ENCODE measurements at regions not wholly inside any gene's neighbourhood (a gene's known extent, or its start where the extent isn't known, plus 50 kb on each side); places are given as distances from the start of the nearest gene placed in this dataset.

DNA sequence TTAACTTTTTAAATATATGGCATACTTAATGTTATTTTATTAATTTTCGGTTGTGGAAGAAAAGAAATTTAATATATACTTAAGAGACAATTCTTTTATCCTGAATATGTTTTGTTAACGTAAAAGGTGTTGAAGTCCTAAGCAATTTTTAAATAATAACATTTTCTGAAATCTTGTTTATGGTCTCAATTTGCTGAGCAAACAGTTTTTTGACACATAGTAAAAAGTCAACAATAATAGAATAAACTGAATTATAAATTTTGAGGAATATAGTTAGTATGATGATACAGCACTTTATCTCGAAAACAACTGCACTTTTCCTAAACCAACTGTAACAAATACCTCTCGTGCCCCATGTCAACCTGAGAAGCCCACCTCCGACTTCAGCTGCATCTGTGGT, 229.8 kb upstream of the TARS1 start:
- H3K27me3 ChIP-seq (ENCODE audit: insufficient read depth, low read length): no peaks in the 10 kb centered on the region
- H3K9me3 Mint-ChIP-seq (ENCODE audit: unreplicated experiment): no peaks in the 10 kb centered on the region
- H3K4me1 Mint-ChIP-seq (ENCODE audit: low read depth, unreplicated experiment): no peaks in the 10 kb centered on the region
- H3K36me3 Mint-ChIP-seq (ENCODE audit: low read depth, unreplicated experiment): no peaks in the 10 kb centered on the region
- H3K4me3 Mint-ChIP-seq (ENCODE audit: unreplicated experiment): no peak overlapping the region
- H3K36me3 ChIP-seq (ENCODE audit: insufficient read depth, low read length): no peaks in the 10 kb centered on the region
- no peak overlapping the region for H3K4me2 ChIP-seq (ENCODE audit: low read length)
- no peaks in the 10 kb centered on the region for H3K4me1 ChIP-seq (ENCODE audit: insufficient read depth, low read length)
- TF ChIP-seq EZH2 (IDR thresholded peaks at IDR 0.05; ENCODE audit: insufficient read depth, low read length): no peak
- TF ChIP-seq, protein P1, sequence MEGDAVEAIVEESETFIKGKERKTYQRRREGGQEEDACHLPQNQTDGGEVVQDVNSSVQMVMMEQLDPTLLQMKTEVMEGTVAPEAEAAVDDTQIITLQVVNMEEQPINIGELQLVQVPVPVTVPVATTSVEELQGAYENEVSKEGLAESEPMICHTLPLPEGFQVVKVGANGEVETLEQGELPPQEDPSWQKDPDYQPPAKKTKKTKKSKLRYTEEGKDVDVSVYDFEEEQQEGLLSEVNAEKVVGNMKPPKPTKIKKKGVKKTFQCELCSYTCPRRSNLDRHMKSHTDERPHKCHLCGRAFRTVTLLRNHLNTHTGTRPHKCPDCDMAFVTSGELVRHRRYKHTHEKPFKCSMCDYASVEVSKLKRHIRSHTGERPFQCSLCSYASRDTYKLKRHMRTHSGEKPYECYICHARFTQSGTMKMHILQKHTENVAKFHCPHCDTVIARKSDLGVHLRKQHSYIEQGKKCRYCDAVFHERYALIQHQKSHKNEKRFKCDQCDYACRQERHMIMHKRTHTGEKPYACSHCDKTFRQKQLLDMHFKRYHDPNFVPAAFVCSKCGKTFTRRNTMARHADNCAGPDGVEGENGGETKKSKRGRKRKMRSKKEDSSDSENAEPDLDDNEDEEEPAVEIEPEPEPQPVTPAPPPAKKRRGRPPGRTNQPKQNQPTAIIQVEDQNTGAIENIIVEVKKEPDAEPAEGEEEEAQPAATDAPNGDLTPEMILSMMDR (IDR thresholded peaks at IDR 0.05; ENCODE audit: insufficient read depth, low read depth, low read length): no peak
- no peaks in the 10 kb centered on the region for H3K79me2 ChIP-seq (ENCODE audit: insufficient read depth, low read length)
- no peak overlapping the region for H2AFZ ChIP-seq (ENCODE audit: low read depth, low read length)
- no peak overlapping the region for H3K9ac ChIP-seq (ENCODE audit: low read length)
- no peak overlapping the region for H3K4me3 ChIP-seq (ENCODE audit: insufficient read depth, low read depth, low read length)
- no peak overlapping the region for H3K27ac ChIP-seq (ENCODE audit: low read depth, low read length)
- H3K9me3 ChIP-seq (ENCODE audit: insufficient read depth, low read depth, low read length): no peaks in the 10 kb centered on the region
- DNase-seq (ENCODE audit: low read depth) (no peak), FAIRE-seq (no peak)
- H3K27me3 Mint-ChIP-seq (ENCODE audit: low read depth, unreplicated experiment): no peaks in the 10 kb centered on the region
- H3K27ac Mint-ChIP-seq (ENCODE audit: unreplicated experiment): no peak overlapping the region
- H4K20me1 ChIP-seq (ENCODE audit: insufficient read depth, low read length): no peaks in the 10 kb centered on the region

DNA sequence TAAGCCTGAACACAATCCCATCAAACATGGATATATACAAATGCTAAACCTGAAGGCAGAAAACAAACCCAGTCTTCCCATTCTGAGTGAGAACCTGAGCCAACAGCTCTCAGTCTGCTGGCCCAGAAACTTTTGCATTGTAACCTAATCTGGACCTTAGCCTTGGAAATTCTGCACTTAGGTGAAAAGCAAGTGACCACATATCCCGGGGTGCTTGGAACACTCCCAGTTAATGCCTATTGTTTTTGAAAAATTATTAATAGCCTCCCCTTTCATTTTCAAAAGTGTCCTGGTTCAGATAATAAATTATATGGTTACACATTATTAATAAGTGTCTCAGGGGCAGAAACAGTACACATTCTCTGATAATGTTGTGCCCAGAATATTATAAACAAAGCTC, 228.3 kb upstream of the TARS1 start:
- Histone ChIP-seq H3K4me2 (ENCODE audit: low read length) (no peak overlapping the region), H3K4me1 (ENCODE audit: insufficient read depth, low read length) (no peaks in the 10 kb centered on the region), H3K4me3 (ENCODE audit: insufficient read depth, low read depth, low read length) (no peak overlapping the region), H3K27me3 (ENCODE audit: insufficient read depth, low read length) (no peaks in the 10 kb centered on the region), H3K27ac (ENCODE audit: low read depth, low read length) (no peak overlapping the region), H3K36me3 (ENCODE audit: insufficient read depth, low read length) (no peaks in the 10 kb centered on the region), H3K9ac (ENCODE audit: low read length) (no peak overlapping the region), H3K9me3 (ENCODE audit: insufficient read depth, low read depth, low read length) (no peaks in the 10 kb centered on the region), H2AFZ (ENCODE audit: low read depth, low read length) (no peak overlapping the region), H4K20me1 (ENCODE audit: insufficient read depth, low read length) (no peaks in the 10 kb centered on the region), H3K79me2 (ENCODE audit: insufficient read depth, low read length) (no peaks in the 10 kb centered on the region)
- Mint-ChIP-seq H3K9me3 (ENCODE audit: unreplicated experiment) (no peaks in the 10 kb centered on the region), H3K27ac (ENCODE audit: unreplicated experiment) (no peak overlapping the region), H3K4me1 (ENCODE audit: low read depth, unreplicated experiment) (no peaks in the 10 kb centered on the region), H3K36me3 (ENCODE audit: low read depth, unreplicated experiment) (no peaks in the 10 kb centered on the region), H3K4me3 (ENCODE audit: unreplicated experiment) (no peak overlapping the region), H3K27me3 (ENCODE audit: low read depth, unreplicated experiment) (no peaks in the 10 kb centered on the region)
- DNase-seq (ENCODE audit: low read depth) (no peak), FAIRE-seq (no peak)
- no peak for TF ChIP-seq EZH2 (IDR thresholded peaks at IDR 0.05; ENCODE audit: insufficient read depth, low read length)
- TF ChIP-seq, protein P1 (IDR thresholded peaks at IDR 0.05; ENCODE audit: insufficient read depth, low read depth, low read length): no peak

DNA sequence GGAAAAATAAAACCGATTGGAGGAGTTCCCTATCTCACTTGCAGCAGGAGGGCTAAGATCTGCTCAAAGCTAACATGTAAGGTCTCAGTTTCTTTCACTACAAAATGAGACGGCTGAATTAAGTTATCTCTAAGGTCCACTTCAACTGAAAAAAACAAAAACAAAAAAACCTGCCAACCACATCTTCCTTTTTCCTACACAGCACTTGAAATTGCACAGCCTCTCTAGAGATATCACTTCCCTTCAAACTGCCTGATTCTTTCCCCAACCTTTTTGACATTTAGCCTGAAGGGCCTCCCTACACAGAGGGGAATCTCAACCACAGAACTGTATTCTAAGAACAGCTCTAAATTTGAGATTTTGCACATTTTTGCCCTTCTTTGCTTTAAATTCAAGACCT, 227.9 kb upstream of the TARS1 start:
- Mint-ChIP-seq H3K36me3 (ENCODE audit: low read depth, unreplicated experiment) (no peaks in the 10 kb centered on the region), H3K4me3 (ENCODE audit: unreplicated experiment) (peak overlapping the region; percentile 9), H3K27me3 (ENCODE audit: low read depth, unreplicated experiment) (no peaks in the 10 kb centered on the region), H3K9me3 (ENCODE audit: unreplicated experiment) (no peaks in the 10 kb centered on the region), H3K4me1 (ENCODE audit: low read depth, unreplicated experiment) (no peaks in the 10 kb centered on the region), H3K27ac (ENCODE audit: unreplicated experiment) (no peak overlapping the region)
- no peak overlapping the region for H3K9ac ChIP-seq (ENCODE audit: low read length)
- no peak overlapping the region for H3K27ac ChIP-seq (ENCODE audit: low read depth, low read length)
- no peak overlapping the region for H2AFZ ChIP-seq (ENCODE audit: low read depth, low read length)
- H4K20me1 ChIP-seq (ENCODE audit: insufficient read depth, low read length): no peaks in the 10 kb centered on the region
- TF ChIP-seq, protein P1 (IDR thresholded peaks at IDR 0.05; ENCODE audit: insufficient read depth, low read depth, low read length): no peak
- TF ChIP-seq EZH2 (IDR thresholded peaks at IDR 0.05; ENCODE audit: insufficient read depth, low read length): no peak
- H3K4me3 ChIP-seq (ENCODE audit: insufficient read depth, low read depth, low read length): no peak overlapping the region
- DNase-seq (ENCODE audit: low read depth) (no peak), FAIRE-seq (no peak)
- H3K27me3 ChIP-seq (ENCODE audit: insufficient read depth, low read length): no peaks in the 10 kb centered on the region
- H3K79me2 ChIP-seq (ENCODE audit: insufficient read depth, low read length): no peaks in the 10 kb centered on the region
- H3K36me3 ChIP-seq (ENCODE audit: insufficient read depth, low read length): no peaks in the 10 kb centered on the region
- no peaks in the 10 kb centered on the region for H3K9me3 ChIP-seq (ENCODE audit: insufficient read depth, low read depth, low read length)
- no peaks in the 10 kb centered on the region for H3K4me1 ChIP-seq (ENCODE audit: insufficient read depth, low read length)
- H3K4me2 ChIP-seq (ENCODE audit: low read length): no peak overlapping the region
